Endodermal cell (in vitro differentiated cells): ENCODE measurements at regions not wholly inside any gene's neighbourhood (a gene's known extent, or its start where the extent isn't known, plus 50 kb on each side); places are given as distances from the start of the nearest gene placed in this dataset.

ENCODE experiments used
- DNase-seq: peaks from one replicate; pipeline ENCODE4 v3.0.0-alpha.2; 2017
- H3K27ac ChIP-seq: 2 replicates; pipeline ENCODE4 v1.5.1; 2013; ENCODE audit warnings: mild to moderate bottlenecking, low read depth, low read length, moderate library complexity
- H3K27me3 ChIP-seq: 2 replicates; pipeline ENCODE4 v1.6.1; 2013; ENCODE audit warnings: mild to moderate bottlenecking, low read length, moderate library complexity; ENCODE audit not compliant: insufficient read depth, control insufficient read depth, poor library complexity, severe bottlenecking
- H3K36me3 ChIP-seq: 2 replicates; pipeline ENCODE4 v1.7.0; 2013; ENCODE audit warnings: mild to moderate bottlenecking, low read length, moderate library complexity; ENCODE audit not compliant: control insufficient read depth, insufficient read depth
- H3K4me1 ChIP-seq: one replicate; pipeline ENCODE4 v1.7.0; 2013; ENCODE audit warnings: low read length; ENCODE audit not compliant: control insufficient read depth, insufficient read depth
- H3K4me3 ChIP-seq: 2 replicates; pipeline ENCODE4 v1.5.1; 2013; ENCODE audit warnings: mild to moderate bottlenecking, low read length, moderate library complexity
- H3K9ac ChIP-seq: 2 replicates; pipeline ENCODE4 v1.6.1; 2013; ENCODE audit warnings: mild to moderate bottlenecking, low read length, moderate library complexity; ENCODE audit not compliant: poor library complexity, severe bottlenecking; ENCODE audit errors: extremely low read depth
- H3K9me3 ChIP-seq: 2 replicates; pipeline ENCODE4 v1.6.1; 2013; ENCODE audit warnings: mild to moderate bottlenecking, low read length, moderate library complexity; ENCODE audit not compliant: control insufficient read depth
- H3K27ac Mint-ChIP-seq: 2 replicates; pipeline ENCODE4 v1.8.0; 2020; ENCODE audit warnings: mixed read lengths
- H3K27me3 Mint-ChIP-seq: 2 replicates; pipeline ENCODE4 v1.8.0; 2021; ENCODE audit warnings: mild to moderate bottlenecking, mixed read lengths; ENCODE audit not compliant: insufficient read depth
- H3K36me3 Mint-ChIP-seq: 2 replicates; pipeline ENCODE4 v1.8.0; 2020; ENCODE audit warnings: low read depth, mixed read lengths
- H3K4me1 Mint-ChIP-seq: 2 replicates; pipeline ENCODE4 v1.8.0; 2020; ENCODE audit warnings: mixed read lengths
- H3K4me3 Mint-ChIP-seq: 2 replicates; pipeline ENCODE4 v1.8.0; 2020; ENCODE audit warnings: mild to moderate bottlenecking, moderate library complexity, mixed read lengths
- H3K9me3 Mint-ChIP-seq: 2 replicates; pipeline ENCODE4 v1.8.0; 2020; ENCODE audit warnings: mild to moderate bottlenecking, mixed read lengths
- WGBS, 2 experiments: methylation state at CpG; one replicate each; pipeline versions ENCODE4 v1.1.5 to v1.1.7; 2013; ENCODE audit warnings: missing lambda C conversion rate in 2 of 2, mixed read lengths in 1 of 2; ENCODE audit not compliant: insufficient coverage in 1 of 2, insufficient read length in 1 of 2; 5-methylcytosine and 5-hydroxymethylcytosine counted together
- TF ChIP-seq, protein P1 (sequence below): fragments of 200-600 bp; sonication (generic); conservative IDR thresholded peaks from 2 replicates; pipeline ENCODE4 v1.5.0; 2021; ENCODE audit warnings: antibody characterized with exemption, mild to moderate bottlenecking

DNA sequence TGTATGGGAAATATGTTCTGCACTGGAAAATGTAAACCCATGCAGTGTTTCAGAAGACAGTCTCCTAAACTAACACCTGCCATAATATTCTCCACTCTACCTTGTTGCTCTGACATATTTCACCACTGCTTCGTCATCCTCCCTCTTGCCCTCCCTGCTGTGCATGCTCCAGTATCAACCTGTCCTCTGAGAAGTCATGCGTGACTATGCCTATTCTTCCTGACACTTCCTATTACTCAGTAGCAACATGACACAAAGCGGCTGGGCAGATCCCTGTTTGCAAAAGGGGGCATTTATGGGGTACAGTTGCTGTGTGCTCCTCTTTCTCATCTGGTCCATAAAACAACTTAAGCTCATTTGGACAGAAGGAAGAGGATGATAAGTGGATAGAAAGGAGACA is 805.6 kb upstream of the EEF2KMT start:
- H3K27me3 ChIP-seq = no peaks in the 10 kb centered on the region
- no peaks in the 10 kb centered on the region for H3K9me3 ChIP-seq
- H3K36me3 ChIP-seq = no peaks in the 10 kb centered on the region
- no peak for DNase-seq
- Mint-ChIP-seq H3K27me3 (peaks cover 31% of the 10 kb centered on the region), H3K4me1 (no peaks in the 10 kb centered on the region), H3K36me3 (no peaks in the 10 kb centered on the region), H3K9me3 (no peaks in the 10 kb centered on the region), H3K27ac (no peak overlapping the region), H3K4me3 (no peak overlapping the region)
- H3K27ac ChIP-seq = no peak overlapping the region
- H3K4me1 ChIP-seq = no peaks in the 10 kb centered on the region
- 83 to 91% methylated on average over 1 to 2 of the region's 3 CpGs for WGBS, 2 experiments
- no peak overlapping the region for H3K9ac ChIP-seq
- TF ChIP-seq, protein P1, sequence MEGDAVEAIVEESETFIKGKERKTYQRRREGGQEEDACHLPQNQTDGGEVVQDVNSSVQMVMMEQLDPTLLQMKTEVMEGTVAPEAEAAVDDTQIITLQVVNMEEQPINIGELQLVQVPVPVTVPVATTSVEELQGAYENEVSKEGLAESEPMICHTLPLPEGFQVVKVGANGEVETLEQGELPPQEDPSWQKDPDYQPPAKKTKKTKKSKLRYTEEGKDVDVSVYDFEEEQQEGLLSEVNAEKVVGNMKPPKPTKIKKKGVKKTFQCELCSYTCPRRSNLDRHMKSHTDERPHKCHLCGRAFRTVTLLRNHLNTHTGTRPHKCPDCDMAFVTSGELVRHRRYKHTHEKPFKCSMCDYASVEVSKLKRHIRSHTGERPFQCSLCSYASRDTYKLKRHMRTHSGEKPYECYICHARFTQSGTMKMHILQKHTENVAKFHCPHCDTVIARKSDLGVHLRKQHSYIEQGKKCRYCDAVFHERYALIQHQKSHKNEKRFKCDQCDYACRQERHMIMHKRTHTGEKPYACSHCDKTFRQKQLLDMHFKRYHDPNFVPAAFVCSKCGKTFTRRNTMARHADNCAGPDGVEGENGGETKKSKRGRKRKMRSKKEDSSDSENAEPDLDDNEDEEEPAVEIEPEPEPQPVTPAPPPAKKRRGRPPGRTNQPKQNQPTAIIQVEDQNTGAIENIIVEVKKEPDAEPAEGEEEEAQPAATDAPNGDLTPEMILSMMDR = no peak
- H3K4me3 ChIP-seq = no peak overlapping the region

DNA sequence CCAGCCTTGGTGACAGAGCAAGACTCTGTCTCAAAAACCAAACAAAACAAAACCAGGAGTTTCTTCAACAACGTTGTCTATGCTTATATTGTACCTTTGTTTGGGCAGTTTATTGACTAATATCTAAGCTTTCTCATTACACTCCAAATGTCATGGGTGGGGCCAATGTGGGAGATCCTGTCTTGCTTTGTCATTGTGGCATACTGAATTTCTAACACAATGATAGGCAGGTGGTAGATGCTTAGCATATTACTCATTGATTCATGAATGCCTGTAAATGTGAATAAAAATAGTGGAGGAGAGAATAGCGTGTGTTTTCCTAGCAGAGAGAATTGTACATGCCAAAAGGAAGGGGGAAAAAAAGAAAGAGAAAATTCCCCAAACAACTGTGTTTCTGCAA is 802.5 kb upstream of the EEF2KMT start:
- Histone ChIP-seq H3K9me3 (no peaks in the 10 kb centered on the region), H3K36me3 (no peaks in the 10 kb centered on the region), H3K4me1 (no peaks in the 10 kb centered on the region), H3K9ac (no peak overlapping the region), H3K27ac (no peak overlapping the region), H3K27me3 (no peaks in the 10 kb centered on the region), H3K4me3 (no peak overlapping the region)
- Mint-ChIP-seq H3K27me3 (peaks cover 20% of the 10 kb centered on the region), H3K9me3 (no peaks in the 10 kb centered on the region), H3K36me3 (no peaks in the 10 kb centered on the region), H3K4me1 (no peaks in the 10 kb centered on the region), H3K4me3 (no peak overlapping the region), H3K27ac (no peak overlapping the region)
- 75 to 92% methylated on average over 1 to 2 of the region's 2 CpGs for WGBS, 2 experiments
- DNase-seq = no peak
- TF ChIP-seq, protein P1 = no peak

DNA sequence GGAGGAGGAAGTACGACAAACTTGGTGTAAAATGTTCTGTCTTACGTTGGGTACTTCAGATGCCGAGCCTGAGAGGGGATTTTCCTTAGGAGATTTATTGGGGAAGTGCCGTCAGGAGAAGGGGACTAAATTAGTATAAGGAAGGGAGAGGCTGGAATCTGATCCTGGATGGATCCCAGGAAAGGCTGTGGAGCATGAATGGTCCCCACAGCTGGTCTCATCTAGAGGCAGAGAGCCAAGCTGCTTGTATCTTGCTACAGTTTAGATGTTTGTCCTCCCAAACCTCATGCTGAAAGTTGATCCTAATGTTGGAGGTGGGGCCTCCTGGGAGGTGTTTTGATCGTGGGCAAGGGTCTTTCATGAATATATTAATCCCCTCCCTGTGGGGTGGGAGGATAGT is 798.4 kb upstream of the EEF2KMT start:
- no peak overlapping the region for H3K27ac ChIP-seq
- H3K27ac Mint-ChIP-seq = no peak overlapping the region
- H3K9me3 Mint-ChIP-seq = no peaks in the 10 kb centered on the region
- H3K4me3 Mint-ChIP-seq = no peak overlapping the region
- WGBS, 2 experiments = 80 to 100% methylated on average over 1 to 5 of the region's 5 CpGs
- H3K27me3 ChIP-seq = no peaks in the 10 kb centered on the region
- H3K36me3 Mint-ChIP-seq = no peaks in the 10 kb centered on the region
- DNase-seq = no peak
- H3K4me1 Mint-ChIP-seq = no peaks in the 10 kb centered on the region
- TF ChIP-seq, protein P1 = no peak
- no peak overlapping the region for H3K4me3 ChIP-seq
- no peaks in the 10 kb centered on the region for H3K4me1 ChIP-seq
- H3K9ac ChIP-seq = no peak overlapping the region
- no peaks in the 10 kb centered on the region for H3K9me3 ChIP-seq
- no peaks in the 10 kb centered on the region for H3K36me3 ChIP-seq
- H3K27me3 Mint-ChIP-seq = peaks cover 6% of the 10 kb centered on the region
